GM12872 (cell line): ENCODE measurements at regions not wholly inside any gene's neighbourhood (a gene's known extent, or its start where the extent isn't known, plus 50 kb on each side); places are given as distances from the start of the nearest gene placed in this dataset.

Experiments
- TF ChIP-seq, protein P1 (sequence below): IDR thresholded peaks from 3 replicates; pipeline ENCODE4 v1.5.1; 2011; ENCODE audit warnings: low read depth, mild to moderate bottlenecking, low read length, moderate library complexity; ENCODE audit not compliant: insufficient read depth

DNA sequence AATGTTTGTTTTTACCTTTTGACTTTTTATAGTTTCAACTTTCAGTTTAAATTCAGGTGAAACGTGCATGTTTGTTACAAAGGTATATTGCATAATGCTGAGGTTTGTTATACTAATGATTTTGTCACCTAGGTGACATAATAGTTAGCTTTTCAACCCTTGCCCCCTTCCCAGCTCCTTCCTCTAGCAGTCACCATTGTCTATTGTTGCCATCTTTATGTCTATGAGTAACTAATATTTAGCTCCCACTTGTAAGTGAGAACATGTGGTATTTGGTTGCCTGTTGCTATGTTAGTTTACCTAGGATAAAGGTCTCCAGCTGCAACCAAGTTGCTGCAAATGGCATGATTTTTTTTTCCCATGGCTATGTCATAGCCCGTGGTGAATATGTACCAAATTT lies 322.3 kb upstream of the SETBP1 start:
- TF ChIP-seq, protein P1, sequence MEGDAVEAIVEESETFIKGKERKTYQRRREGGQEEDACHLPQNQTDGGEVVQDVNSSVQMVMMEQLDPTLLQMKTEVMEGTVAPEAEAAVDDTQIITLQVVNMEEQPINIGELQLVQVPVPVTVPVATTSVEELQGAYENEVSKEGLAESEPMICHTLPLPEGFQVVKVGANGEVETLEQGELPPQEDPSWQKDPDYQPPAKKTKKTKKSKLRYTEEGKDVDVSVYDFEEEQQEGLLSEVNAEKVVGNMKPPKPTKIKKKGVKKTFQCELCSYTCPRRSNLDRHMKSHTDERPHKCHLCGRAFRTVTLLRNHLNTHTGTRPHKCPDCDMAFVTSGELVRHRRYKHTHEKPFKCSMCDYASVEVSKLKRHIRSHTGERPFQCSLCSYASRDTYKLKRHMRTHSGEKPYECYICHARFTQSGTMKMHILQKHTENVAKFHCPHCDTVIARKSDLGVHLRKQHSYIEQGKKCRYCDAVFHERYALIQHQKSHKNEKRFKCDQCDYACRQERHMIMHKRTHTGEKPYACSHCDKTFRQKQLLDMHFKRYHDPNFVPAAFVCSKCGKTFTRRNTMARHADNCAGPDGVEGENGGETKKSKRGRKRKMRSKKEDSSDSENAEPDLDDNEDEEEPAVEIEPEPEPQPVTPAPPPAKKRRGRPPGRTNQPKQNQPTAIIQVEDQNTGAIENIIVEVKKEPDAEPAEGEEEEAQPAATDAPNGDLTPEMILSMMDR = no peak

DNA sequence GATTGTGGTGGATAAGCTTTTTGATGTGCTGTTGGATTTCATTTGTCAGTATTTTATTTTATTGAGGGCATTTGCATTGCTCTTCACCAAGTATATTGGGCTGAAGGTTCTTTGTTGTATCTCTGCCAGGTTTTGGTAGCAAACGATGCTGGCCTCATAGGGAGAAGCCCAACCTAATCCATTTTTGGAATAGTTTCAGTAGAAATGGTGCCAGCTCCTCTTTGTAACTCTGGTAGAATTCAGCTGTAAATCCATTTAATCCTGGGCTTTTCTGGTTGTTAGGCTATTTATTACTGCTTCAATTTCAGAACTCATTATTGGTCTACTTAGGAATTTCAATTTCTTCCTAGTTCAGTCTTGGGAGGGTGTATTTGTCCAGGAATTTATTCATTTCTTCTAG lies 309.8 kb upstream of the SETBP1 start:
- TF ChIP-seq, protein P1 = no peak

DNA sequence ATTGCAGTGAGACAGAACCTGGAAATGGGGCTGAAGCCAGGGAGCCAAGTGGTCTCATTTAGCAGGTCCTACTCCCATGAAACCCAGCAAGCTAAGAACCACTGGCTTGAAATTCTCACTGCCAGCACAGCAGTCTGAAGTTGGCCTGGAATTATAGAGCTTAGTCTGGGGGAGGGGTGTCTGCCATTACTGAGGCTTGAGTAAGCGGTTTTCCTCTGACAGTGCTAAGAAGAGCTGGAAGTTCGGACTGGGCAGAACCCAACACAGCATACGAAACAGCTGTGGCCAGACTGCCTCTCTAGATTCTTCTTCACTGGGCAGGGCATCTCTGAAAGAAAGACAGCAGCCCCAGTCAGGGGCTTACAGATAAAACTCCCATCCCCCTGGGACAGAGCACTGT lies 305.7 kb upstream of the SETBP1 start:
- TF ChIP-seq, protein P1 = no peak

DNA sequence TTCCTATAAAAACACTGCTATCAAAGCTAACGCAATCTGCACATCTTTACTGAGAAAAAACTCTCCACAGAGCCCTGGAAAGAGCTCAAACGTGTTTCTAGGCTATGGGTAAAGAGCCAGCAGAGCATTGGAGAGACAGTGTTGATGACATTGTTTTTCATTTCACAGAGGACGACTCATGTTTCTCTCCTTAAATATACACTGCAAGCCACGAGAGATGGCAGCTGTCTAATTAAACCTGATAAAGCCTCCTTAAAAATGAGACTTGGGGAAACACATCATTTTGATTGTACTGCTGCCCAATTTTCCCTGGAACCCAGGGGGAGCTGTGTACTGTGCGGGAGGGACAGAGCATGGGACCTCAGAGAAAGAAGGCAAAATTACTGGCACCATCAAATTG lies 294.3 kb upstream of the SETBP1 start:
- TF ChIP-seq, protein P1 = no peak

DNA sequence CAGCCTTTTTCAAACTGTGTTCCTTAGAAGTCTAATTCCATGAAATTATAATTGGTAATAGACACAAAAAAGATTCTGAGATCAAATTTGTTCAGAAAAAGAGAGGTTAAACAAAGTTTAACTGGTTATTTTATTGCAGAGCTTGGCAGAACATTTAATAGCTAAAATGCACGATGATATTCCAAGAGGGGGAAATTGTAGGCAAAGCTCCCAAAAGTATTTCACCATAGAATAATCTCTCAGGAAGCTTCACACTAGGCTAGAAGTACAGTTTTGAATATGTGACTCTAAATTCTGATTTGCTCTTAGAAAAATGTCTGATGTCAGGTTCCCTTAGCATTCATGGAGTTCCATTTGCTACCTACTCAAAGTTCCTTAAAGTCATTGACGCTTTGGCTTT lies 292.4 kb upstream of the SETBP1 start:
- TF ChIP-seq, protein P1 = no peak

DNA sequence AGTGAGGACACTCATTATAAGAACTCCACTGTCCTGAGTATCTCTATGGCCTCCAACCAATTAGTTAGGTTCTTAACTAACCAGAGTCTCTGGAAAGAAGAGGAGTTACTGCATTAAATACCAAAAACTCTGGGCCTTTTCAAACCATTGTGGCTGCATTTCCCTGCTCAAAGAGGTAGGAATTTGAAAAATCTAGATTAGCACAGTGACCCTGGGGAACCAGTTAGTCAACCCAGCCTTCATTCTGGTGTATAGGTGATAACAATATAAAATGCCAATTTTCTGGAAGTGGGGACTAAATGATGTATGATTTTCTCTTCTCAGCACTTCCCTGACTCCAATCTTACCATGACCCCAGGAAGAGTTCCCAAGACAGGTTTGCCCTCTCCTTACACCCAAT lies 287.8 kb upstream of the SETBP1 start:
- TF ChIP-seq, protein P1 = no peak

DNA sequence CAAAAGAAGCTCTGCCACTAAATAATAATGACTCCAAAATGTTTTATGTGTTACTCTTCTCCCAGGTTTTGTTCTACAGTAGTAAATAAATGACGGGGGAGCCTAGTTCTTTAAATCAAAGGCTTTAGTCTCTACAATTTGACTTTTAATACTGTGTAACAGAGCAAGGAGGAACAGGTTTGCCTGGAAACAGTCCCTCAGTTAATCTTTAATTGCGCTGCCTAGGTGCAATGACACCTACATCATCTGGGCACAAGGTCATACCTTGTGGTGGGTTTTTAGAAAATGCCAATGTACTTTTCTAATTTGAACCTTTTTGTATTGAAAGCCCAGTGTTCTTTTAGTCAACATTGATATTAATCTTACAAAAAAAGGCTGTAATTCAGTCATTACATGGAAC lies 287.3 kb upstream of the SETBP1 start:
- TF ChIP-seq, protein P1 = no peak

DNA sequence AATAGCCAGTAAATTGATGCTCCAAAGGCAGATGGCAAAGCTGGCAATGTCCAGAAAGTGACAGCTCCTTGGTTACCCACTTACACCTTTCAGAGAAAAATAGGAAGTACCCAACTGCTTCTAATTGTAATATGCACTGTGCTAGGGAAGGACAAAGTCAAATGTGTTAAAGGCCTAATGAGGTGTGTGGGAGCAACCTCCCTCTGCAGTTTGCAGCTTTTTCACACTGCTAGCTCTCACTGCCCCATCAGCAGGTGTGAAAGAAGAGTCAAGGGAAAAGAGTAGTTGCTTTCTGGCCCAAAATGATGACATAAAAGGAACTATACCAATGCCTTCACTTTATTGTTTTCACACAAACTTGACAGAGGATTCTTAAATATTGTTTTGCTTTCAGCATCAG lies 284.1 kb upstream of the SETBP1 start:
- TF ChIP-seq, protein P1 = no peak
